Common myeloid progenitor, CD34-positive (primary cell): ENCODE measurements at regions not wholly inside any gene's neighbourhood (a gene's known extent, or its start where the extent isn't known, plus 50 kb on each side); places are given as distances from the start of the nearest gene placed in this dataset.

Experiments used
- CTCF ChIA-PET: fragments of 350-600 bp; sonication (Branson Sonifier 250); formaldehyde crosslinking; loops from one replicate; lab custom pipeline; 2021; ENCODE audit warnings: antibody characterized with exemption; lab: Charles Lee
- POLR2A ChIA-PET: fragments of 350-600 bp; sonication (Branson Sonifier 250); formaldehyde crosslinking; loops from one replicate; lab custom pipeline; 2021; ENCODE audit warnings: antibody characterized with exemption; lab: Charles Lee
- DNase-seq, 3 donors: peaks; one replicate each; pipeline versions ENCODE4 v3.0.0 to v3.0.0-alpha.2; 2013
- H3K27ac ChIP-seq, 2 experiments: 1 replicate in 1 of 2; 2 replicates in 1 of 2; pipeline ENCODE4 v1.7.0; 2013; ENCODE audit warnings: inconsistent platforms in 2 of 2, low read length in 2 of 2, mild to moderate bottlenecking in 2 of 2, low read depth in 1 of 2, moderate library complexity in 1 of 2; ENCODE audit not compliant: severe bottlenecking in 2 of 2, insufficient read depth in 1 of 2, poor library complexity in 1 of 2
- H3K27me3 ChIP-seq, 5 experiments: replicated peaks in 2 of 5; 1 replicate in 3 of 5; 2 replicates in 2 of 5; pipeline versions ENCODE4 v1.6.1 to v1.7.0; 2013; ENCODE audit warnings: low read length in 4 of 5, mild to moderate bottlenecking in 2 of 5, moderate library complexity in 2 of 5, inconsistent platforms in 1 of 5; ENCODE audit not compliant: insufficient read depth in 5 of 5, control insufficient read depth in 4 of 5
- H3K36me3 ChIP-seq, 4 experiments: 1 replicate in 2 of 4; 2 replicates in 2 of 4; pipeline versions ENCODE4 v1.6.1 to v1.7.0; 2013; ENCODE audit warnings: low read length in 3 of 4, control low read depth in 1 of 4, mild to moderate bottlenecking in 1 of 4; ENCODE audit not compliant: control insufficient read depth in 4 of 4, insufficient read depth in 4 of 4
- H3K4me1 ChIP-seq, 4 experiments: 1 replicate in 3 of 4; 2 replicates in 1 of 4; pipeline versions ENCODE4 v1.6.1 to v1.7.1; 2013; ENCODE audit warnings: low read length in 3 of 4, mild to moderate bottlenecking in 3 of 4, control low read depth in 1 of 4, inconsistent platforms in 1 of 4, moderate library complexity in 1 of 4; ENCODE audit not compliant: control insufficient read depth in 4 of 4, insufficient read depth in 4 of 4; ENCODE audit errors: control extremely low read depth in 1 of 4
- H3K4me3 ChIP-seq, 7 experiments: 1 replicate in 4 of 7; 2 replicates in 3 of 7; pipeline versions ENCODE4 v1.5.1 to v1.7.0; 2013; ENCODE audit warnings: mild to moderate bottlenecking in 7 of 7, low read length in 6 of 7, moderate library complexity in 6 of 7, inconsistent platforms in 2 of 7, low read depth in 2 of 7, control low read depth in 1 of 7; ENCODE audit not compliant: insufficient read depth in 4 of 7, control insufficient read depth in 1 of 7; ENCODE audit errors: extremely low read depth in 1 of 7
- H3K9me3 ChIP-seq, 5 experiments: 1 replicate in 4 of 5; 2 replicates in 1 of 5; pipeline versions ENCODE4 v1.6.1 to v1.7.1; 2013; ENCODE audit warnings: low read length in 4 of 5, mild to moderate bottlenecking in 2 of 5, inconsistent platforms in 1 of 5, low read depth in 1 of 5, moderate library complexity in 1 of 5; ENCODE audit not compliant: control insufficient read depth in 4 of 5, insufficient read depth in 2 of 5; ENCODE audit errors: control extremely low read depth in 1 of 5
- WGBS: methylation state at CpG from one replicate; pipeline ENCODE4 v1.1.5; 2013; ENCODE audit not compliant: insufficient coverage; 5-methylcytosine and 5-hydroxymethylcytosine counted together

GRCh38 chr17:31704483-31704882 lies 154.6 kb downstream of the COPRS start:
- CTCF ChIA-PET: no interaction called here
- peaks cover 0 to 6% (median 0%) of the 10 kb centered on the region in 5 experiments for H3K9me3 ChIP-seq
- WGBS: no CpG with 5 or more reads among the region's 10 CpGs
- DNase-seq: no peak
- H3K27ac ChIP-seq: no peak overlapping the region
- H3K36me3 ChIP-seq: no peaks in the 10 kb centered on the region
- H3K4me1 ChIP-seq: peaks cover 0 to 3% (median 0%) of the 10 kb centered on the region in 4 experiments
- POLR2A ChIA-PET: no interaction called here
- H3K27me3 ChIP-seq: no peaks in the 10 kb centered on the region
- no peak overlapping the region for H3K4me3 ChIP-seq

GRCh38 chr17:31702041-31702440 lies 157.0 kb downstream of the COPRS start:
- WGBS: 33% methylated on average over 2 of the region's 3 CpGs
- CTCF ChIA-PET: no interaction called here
- H3K27me3 ChIP-seq: no peaks in the 10 kb centered on the region
- POLR2A ChIA-PET: no interaction called here
- peaks cover 0 to 4% (median 0%) of the 10 kb centered on the region in 5 experiments for H3K9me3 ChIP-seq
- H3K36me3 ChIP-seq: no peaks in the 10 kb centered on the region
- peak; percentile 7 to 27 (median 12) for DNase-seq
- peaks cover 0 to 3% (median 0%) of the 10 kb centered on the region in 4 experiments for H3K4me1 ChIP-seq
- H3K4me3 ChIP-seq: no peak overlapping the region
- no peak overlapping the region for H3K27ac ChIP-seq

GRCh38 chr17:31700973-31701372 lies 158.1 kb downstream of the COPRS start:
- CTCF ChIA-PET: no interaction called here
- Histone ChIP-seq H3K4me1 (peaks cover 0 to 3% (median 0%) of the 10 kb centered on the region in 4 experiments), H3K27me3 (no peaks in the 10 kb centered on the region), H3K4me3 (no peak overlapping the region), H3K27ac (no peak overlapping the region), H3K9me3 (peaks cover 0 to 4% (median 0%) of the 10 kb centered on the region in 5 experiments), H3K36me3 (no peaks in the 10 kb centered on the region)
- 100% methylated on average over 1 of the region's 1 CpG for WGBS
- POLR2A ChIA-PET: no interaction called here
- DNase-seq: no peak

- WGBS: 97% methylated on average over 3 of the region's 4 CpGs
- Histone ChIP-seq H3K36me3 (no peaks in the 10 kb centered on the region), H3K4me1 (peaks cover 0 to 3% (median 0%) of the 10 kb centered on the region in 4 experiments), H3K27me3 (no peaks in the 10 kb centered on the region), H3K27ac (no peak overlapping the region), H3K9me3 (peaks cover 0 to 4% (median 0%) of the 10 kb centered on the region in 5 experiments), H3K4me3 (no peak overlapping the region)
- POLR2A ChIA-PET: no interaction called here
- no peak for DNase-seq
- CTCF ChIA-PET: no interaction called here
Measured at GRCh38 chr17:31699886-31700285, 159.2 kb downstream of the COPRS start.

GRCh38 chr17:31699281-31699680 lies 159.8 kb downstream of the COPRS start:
- CTCF ChIA-PET: no interaction called here
- no CpG with 5 or more reads among the region's 3 CpGs for WGBS
- peaks cover 0 to 3% (median 0%) of the 10 kb centered on the region in 4 experiments for H3K4me1 ChIP-seq
- H3K36me3 ChIP-seq: no peaks in the 10 kb centered on the region
- no peak overlapping the region for H3K4me3 ChIP-seq
- H3K27ac ChIP-seq: no peak overlapping the region
- H3K9me3 ChIP-seq: peaks cover 0 to 4% (median 0%) of the 10 kb centered on the region in 5 experiments
- H3K27me3 ChIP-seq: no peaks in the 10 kb centered on the region
- no peak for DNase-seq
- POLR2A ChIA-PET: no interaction called here

- Histone ChIP-seq H3K4me1 (peaks cover 0 to 3% (median 0%) of the 10 kb centered on the region in 4 experiments), H3K27me3 (no peaks in the 10 kb centered on the region), H3K4me3 (no peak overlapping the region), H3K27ac (no peak overlapping the region), H3K36me3 (no peaks in the 10 kb centered on the region), H3K9me3 (peaks cover 0 to 4% (median 0%) of the 10 kb centered on the region in 5 experiments)
- WGBS: 96% methylated on average over 4 of the region's 7 CpGs
- CTCF ChIA-PET: no interaction called here
- no peak for DNase-seq
- POLR2A ChIA-PET: no interaction called here
Measured at GRCh38 chr17:31698751-31699150, 160.3 kb downstream of the COPRS start.

- DNase-seq: no peak
- Histone ChIP-seq H3K9me3 (peaks cover 0 to 4% (median 0%) of the 10 kb centered on the region in 5 experiments), H3K36me3 (no peaks in the 10 kb centered on the region), H3K4me1 (peaks cover 0 to 3% (median 0%) of the 10 kb centered on the region in 4 experiments), H3K4me3 (no peak overlapping the region), H3K27me3 (no peaks in the 10 kb centered on the region), H3K27ac (no peak overlapping the region)
- POLR2A ChIA-PET: no interaction called here
- CTCF ChIA-PET: no interaction called here
- 100% methylated on average over 3 of the region's 9 CpGs for WGBS
Measured at GRCh38 chr17:31697838-31698237, 161.2 kb downstream of the COPRS start.
